ENCODE measurements at regions not wholly inside any gene's neighbourhood (a gene's known extent, or its start where the extent isn't known, plus 50 kb on each side); places are given as distances from the start of the nearest gene placed in this dataset.
A peak's percentile ranks its signal among the peaks of the same experiment; 100 is the strongest.

DNA sequence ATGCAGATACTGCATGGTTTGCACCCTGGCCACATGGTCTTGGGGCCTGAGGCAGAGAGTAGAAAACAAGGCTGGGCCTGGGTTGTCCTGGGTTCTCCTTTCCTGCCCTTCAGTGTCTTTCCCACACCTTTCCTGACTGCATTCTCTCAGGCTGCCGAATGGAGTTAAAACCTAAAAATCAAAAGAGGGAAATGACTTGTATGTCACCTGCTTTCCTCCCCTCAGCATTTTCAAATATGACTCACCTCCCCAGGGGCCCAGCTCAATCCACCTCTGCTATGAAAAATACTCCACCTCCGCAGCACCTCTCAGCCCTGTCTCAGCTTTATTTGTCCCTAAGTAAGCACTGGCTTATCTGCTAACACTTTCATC lies 457.8 kb upstream of the MEX3C start:
- Histone ChIP-seq H3K9me3 (no peaks in the 10 kb centered on the region), H3K27me3 (ENCODE audit: low read depth) (no peaks in the 10 kb centered on the region; the same call in 1 of the 2 replicates), H3K36me3 (replicated peaks) (no peaks in the 10 kb centered on the region), H3K4me3 (no peak overlapping the region), H3K4me1 (no peaks in the 10 kb centered on the region)
- DNase-seq (ENCODE audit: low spot score in 2 of 2) = no peak
- in situ Hi-C loops (cut with MboI; ENCODE audit: low sequenced_read_pairs) = loop anchor here (25.0 kb wide), 2 partner anchors 543 to 1257 kb away; no protein-coding TSS in a partner anchor

DNA sequence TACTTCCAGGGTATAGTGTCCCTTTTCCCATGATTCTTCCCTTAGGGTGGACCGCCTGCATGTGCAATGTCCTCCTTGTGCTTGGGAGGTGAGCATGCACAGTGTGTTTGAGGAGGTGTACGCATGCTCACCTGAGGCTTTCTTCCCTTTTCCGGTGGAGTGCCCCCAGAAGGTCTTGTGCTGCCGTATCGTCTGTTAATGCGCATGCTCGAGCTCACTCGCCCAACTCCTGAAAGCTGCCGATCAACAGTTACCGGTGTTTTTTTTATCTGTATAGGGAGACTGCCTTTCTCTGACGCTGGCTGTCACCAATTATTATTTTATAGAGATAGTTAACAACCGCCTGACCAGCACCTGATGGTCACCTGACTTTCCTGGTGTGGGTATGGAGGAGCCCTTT lies 458.8 kb upstream of the MEX3C start:
- in situ Hi-C loops (cut with MboI; ENCODE audit: low sequenced_read_pairs) = loop anchor here (25.0 kb wide), 2 partner anchors 544 to 1256 kb away; no protein-coding TSS in a partner anchor
- DNase-seq (ENCODE audit: low spot score in 2 of 2) = no peak
- Histone ChIP-seq H3K9me3 (no peaks in the 10 kb centered on the region), H3K4me1 (no peaks in the 10 kb centered on the region), H3K36me3 (replicated peaks) (no peaks in the 10 kb centered on the region), H3K27me3 (ENCODE audit: low read depth) (no peaks in the 10 kb centered on the region; the same call in 1 of the 2 replicates), H3K4me3 (no peak overlapping the region)

GRCh38 chr18:51658436-51658835 lies 461.0 kb upstream of the MEX3C start:
- no peaks in the 10 kb centered on the region; the same call in 1 of the 2 replicates for H3K27me3 ChIP-seq (ENCODE audit: low read depth)
- H3K4me1 ChIP-seq = no peaks in the 10 kb centered on the region
- no peak overlapping the region for H3K4me3 ChIP-seq
- DNase-seq (ENCODE audit: low spot score in 2 of 2) = no peak
- H3K36me3 ChIP-seq (replicated peaks) = no peaks in the 10 kb centered on the region
- in situ Hi-C loops (cut with MboI; ENCODE audit: low sequenced_read_pairs) = loop anchor here (25.0 kb wide), 2 partner anchors 546 to 1254 kb away; no protein-coding TSS in a partner anchor
- no peaks in the 10 kb centered on the region for H3K9me3 ChIP-seq

DNA sequence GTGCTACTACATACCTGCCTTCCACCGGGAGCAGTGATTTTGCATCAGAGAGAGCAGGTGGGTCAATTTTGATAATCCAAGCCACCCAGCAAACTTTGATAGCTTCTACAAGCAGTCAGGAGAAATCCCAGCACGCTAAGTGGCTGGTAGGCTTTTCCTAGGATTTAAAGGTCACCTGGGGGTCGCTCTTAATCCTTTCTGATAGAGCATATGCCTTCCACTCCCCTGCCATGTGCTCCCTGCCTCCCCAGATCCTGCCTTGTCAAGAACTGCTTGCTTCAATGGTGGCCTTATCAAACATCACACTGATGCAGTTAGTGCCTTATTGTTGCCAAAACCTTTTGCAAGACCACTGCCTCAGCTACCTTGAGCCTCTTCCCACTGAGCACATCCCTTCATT lies 462.3 kb upstream of the MEX3C start:
- Histone ChIP-seq H3K27me3 (ENCODE audit: low read depth) (no peaks in the 10 kb centered on the region), H3K9me3 (no peaks in the 10 kb centered on the region), H3K36me3 (replicated peaks) (no peaks in the 10 kb centered on the region), H3K4me1 (no peaks in the 10 kb centered on the region), H3K4me3 (no peak overlapping the region)
- no peak for DNase-seq (ENCODE audit: low spot score in 2 of 2)
- in situ Hi-C loops (cut with MboI; ENCODE audit: low sequenced_read_pairs) = loop anchor here (25.0 kb wide), 2 partner anchors 547 to 1253 kb away; no protein-coding TSS in a partner anchor

GRCh38 chr18:51660188-51660715 lies 462.8 kb upstream of the MEX3C start:
- no peaks in the 10 kb centered on the region for H3K4me1 ChIP-seq
- H3K9me3 ChIP-seq = no peaks in the 10 kb centered on the region
- H3K27me3 ChIP-seq (ENCODE audit: low read depth) = no peaks in the 10 kb centered on the region
- no peak overlapping the region for H3K4me3 ChIP-seq
- in situ Hi-C loops (cut with MboI; ENCODE audit: low sequenced_read_pairs) = loop anchor here (25.0 kb wide), 2 partner anchors 548 to 1252 kb away; no protein-coding TSS in a partner anchor
- H3K36me3 ChIP-seq (replicated peaks) = no peaks in the 10 kb centered on the region
- no peak for DNase-seq (ENCODE audit: low spot score in 2 of 2)

GRCh38 chr18:51664236-51664635 lies 466.8 kb upstream of the MEX3C start:
- Histone ChIP-seq H3K27me3 (ENCODE audit: low read depth) (no peaks in the 10 kb centered on the region), H3K4me1 (no peaks in the 10 kb centered on the region), H3K9me3 (no peaks in the 10 kb centered on the region), H3K36me3 (replicated peaks) (no peaks in the 10 kb centered on the region), H3K4me3 (no peak overlapping the region)
- in situ Hi-C loops (cut with MboI; ENCODE audit: low sequenced_read_pairs) = loop anchor here (25.0 kb wide), 2 partner anchors 552 to 1248 kb away; no protein-coding TSS in a partner anchor
- no peak for DNase-seq (ENCODE audit: low spot score in 2 of 2)

GRCh38 chr18:51666763-51667191 lies 469.3 kb upstream of the MEX3C start:
- no peaks in the 10 kb centered on the region for H3K36me3 ChIP-seq (replicated peaks)
- no peaks in the 10 kb centered on the region for H3K9me3 ChIP-seq
- no peaks in the 10 kb centered on the region for H3K27me3 ChIP-seq (ENCODE audit: low read depth)
- H3K4me1 ChIP-seq = no peaks in the 10 kb centered on the region
- in situ Hi-C loops (cut with MboI; ENCODE audit: low sequenced_read_pairs) = loop anchor here (25.0 kb wide), 2 partner anchors 554 to 1246 kb away; no protein-coding TSS in a partner anchor
- H3K4me3 ChIP-seq = no peak overlapping the region
- peak in 1 of 2 experiments; percentile 11 for DNase-seq (ENCODE audit: low spot score in 2 of 2)

- H3K4me3 ChIP-seq = no peak overlapping the region
- in situ Hi-C loops (cut with MboI; ENCODE audit: low sequenced_read_pairs) = loop anchor here (25.0 kb wide), 2 partner anchors 556 to 1244 kb away; no protein-coding TSS in a partner anchor
- DNase-seq (ENCODE audit: low spot score in 2 of 2) = peak; percentile 63 to 82
- H3K9me3 ChIP-seq = no peaks in the 10 kb centered on the region
- H3K36me3 ChIP-seq (replicated peaks) = no peaks in the 10 kb centered on the region
- H3K27me3 ChIP-seq (ENCODE audit: low read depth) = no peaks in the 10 kb centered on the region
- H3K4me1 ChIP-seq = no peaks in the 10 kb centered on the region
These were observed 470.6 kb upstream of the MEX3C start for GRCh38 chr18:51668101-51668500.

DNA sequence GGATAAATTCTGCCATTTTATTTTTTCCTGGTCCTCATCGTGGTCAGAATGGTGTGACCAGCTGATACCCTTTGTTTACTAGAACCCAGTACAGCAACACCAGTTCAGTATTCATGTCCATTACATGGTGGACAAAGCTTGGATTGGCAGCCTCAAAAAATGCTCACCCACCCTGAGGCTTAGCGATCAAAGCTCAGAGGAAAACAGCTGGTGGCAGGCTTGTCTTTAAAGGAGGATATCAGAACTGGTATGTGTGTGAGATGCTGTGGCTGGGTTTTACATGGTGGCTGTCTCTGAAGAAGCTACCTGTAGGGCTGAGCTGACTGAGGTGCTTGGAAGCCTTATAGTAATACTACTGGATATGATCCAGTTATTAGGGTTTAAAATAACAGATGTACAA lies 471.1 kb upstream of the MEX3C start:
- Histone ChIP-seq H3K4me3 (no peak overlapping the region), H3K9me3 (no peaks in the 10 kb centered on the region), H3K4me1 (no peaks in the 10 kb centered on the region), H3K27me3 (ENCODE audit: low read depth) (no peaks in the 10 kb centered on the region), H3K36me3 (replicated peaks) (no peaks in the 10 kb centered on the region)
- no peak for DNase-seq (ENCODE audit: low spot score in 2 of 2)
- in situ Hi-C loops (cut with MboI; ENCODE audit: low sequenced_read_pairs) = loop anchor here (25.0 kb wide), 2 partner anchors 556 to 1244 kb away; no protein-coding TSS in a partner anchor

GRCh38 chr18:51686590-51686989 lies 489.1 kb upstream of the MEX3C start:
- no peak for DNase-seq (ENCODE audit: low spot score in 2 of 2)
- Histone ChIP-seq H3K36me3 (replicated peaks) (no peaks in the 10 kb centered on the region), H3K27me3 (ENCODE audit: low read depth) (no peaks in the 10 kb centered on the region), H3K4me3 (no peak overlapping the region), H3K4me1 (no peaks in the 10 kb centered on the region), H3K9me3 (no peaks in the 10 kb centered on the region)
- in situ Hi-C loops (cut with MboI; ENCODE audit: low sequenced_read_pairs) = no loop called here

- no peaks in the 10 kb centered on the region for H3K27me3 ChIP-seq (ENCODE audit: low read depth)
- no peak overlapping the region for H3K4me3 ChIP-seq
- no peaks in the 10 kb centered on the region for H3K36me3 ChIP-seq (replicated peaks)
- H3K9me3 ChIP-seq = no peaks in the 10 kb centered on the region
- DNase-seq (ENCODE audit: low spot score in 2 of 2) = no peak
- in situ Hi-C loops (cut with MboI; ENCODE audit: low sequenced_read_pairs) = no loop called here
- H3K4me1 ChIP-seq = no peaks in the 10 kb centered on the region
These were observed 490.5 kb upstream of the MEX3C start for GRCh38 chr18:51687845-51688585.

DNA sequence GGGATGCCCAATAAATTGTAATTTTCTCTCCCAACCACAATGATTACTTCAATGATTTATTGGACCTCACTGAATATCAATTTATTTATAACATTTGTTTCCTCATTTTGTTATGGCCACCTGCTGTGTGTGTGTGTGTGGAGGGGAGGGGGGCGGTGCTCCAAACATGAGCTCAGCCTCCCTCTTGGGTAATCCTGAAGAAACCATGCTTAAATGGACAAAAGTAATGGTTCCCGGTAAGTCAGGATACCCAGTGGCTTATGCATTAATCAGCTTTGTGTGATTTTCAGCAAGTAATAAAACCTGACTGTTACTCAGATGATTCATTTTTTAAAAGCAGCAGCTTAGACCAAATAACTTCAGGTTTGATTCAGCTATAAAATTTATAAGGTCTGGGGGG lies 495.1 kb upstream of the MEX3C start:
- Histone ChIP-seq H3K4me1 (no peaks in the 10 kb centered on the region), H3K27me3 (ENCODE audit: low read depth) (no peaks in the 10 kb centered on the region), H3K4me3 (no peak overlapping the region), H3K9me3 (no peaks in the 10 kb centered on the region), H3K36me3 (replicated peaks) (no peaks in the 10 kb centered on the region)
- no peak for DNase-seq (ENCODE audit: low spot score in 2 of 2)
- in situ Hi-C loops (cut with MboI; ENCODE audit: low sequenced_read_pairs) = no loop called here

GRCh38 chr18:51711298-51711889 lies 513.9 kb upstream of the MEX3C start:
- in situ Hi-C loops (cut with MboI; ENCODE audit: low sequenced_read_pairs) = no loop called here
- no peak for DNase-seq (ENCODE audit: low spot score in 2 of 2)
- no peaks in the 10 kb centered on the region for H3K4me1 ChIP-seq

GRCh38 chr18:51712821-51713220 lies 515.3 kb upstream of the MEX3C start:
- in situ Hi-C loops (cut with MboI; ENCODE audit: low sequenced_read_pairs) = no loop called here
- H3K36me3 ChIP-seq (replicated peaks) = no peaks in the 10 kb centered on the region
- no peaks in the 10 kb centered on the region for H3K9me3 ChIP-seq
- no peaks in the 10 kb centered on the region for H3K4me1 ChIP-seq
- H3K4me3 ChIP-seq = no peak overlapping the region
- no peak for DNase-seq (ENCODE audit: low spot score in 2 of 2)
- H3K27me3 ChIP-seq (ENCODE audit: low read depth) = no peaks in the 10 kb centered on the region

More at GRCh38 chr18:51711298-51711889, 513.9 kb upstream of the MEX3C start:
- Histone ChIP-seq H3K4me3 (no peak overlapping the region), H3K36me3 (replicated peaks) (no peaks in the 10 kb centered on the region), H3K27me3 (ENCODE audit: low read depth) (no peaks in the 10 kb centered on the region), H3K9me3 (peaks cover 3% of the 10 kb centered on the region; the same call in 1 of the 2 replicates)

Measured in HAP-1 (cell line).